Sigmoid colon (tissue), 3 donors: ENCODE measurements at regions not wholly inside any gene's neighbourhood (a gene's known extent, or its start where the extent isn't known, plus 50 kb on each side); places are given as distances from the start of the nearest gene placed in this dataset.

Source experiments
- POLR2A ChIP-seq, 2 donors: fragments of 450-650 bp; IDR thresholded peaks; one replicate each; pipeline ENCODE4 v1.6.1; 2016; ENCODE audit warnings: antibody characterized with exemption in 2 of 2, mild to moderate bottlenecking in 2 of 2, moderate library complexity in 2 of 2
- TF ChIP-seq, protein P1 (sequence below), 4 experiments: fragments of 450-650 bp in 3 of 4; fragments of 200-600 bp in 1 of 4; IDR thresholded peaks; one replicate each; pipeline ENCODE4 v1.5.1; 2016 to 2019; ENCODE audit warnings: antibody characterized with exemption in 4 of 4, mild to moderate bottlenecking in 3 of 4, moderate library complexity in 2 of 4

DNA sequence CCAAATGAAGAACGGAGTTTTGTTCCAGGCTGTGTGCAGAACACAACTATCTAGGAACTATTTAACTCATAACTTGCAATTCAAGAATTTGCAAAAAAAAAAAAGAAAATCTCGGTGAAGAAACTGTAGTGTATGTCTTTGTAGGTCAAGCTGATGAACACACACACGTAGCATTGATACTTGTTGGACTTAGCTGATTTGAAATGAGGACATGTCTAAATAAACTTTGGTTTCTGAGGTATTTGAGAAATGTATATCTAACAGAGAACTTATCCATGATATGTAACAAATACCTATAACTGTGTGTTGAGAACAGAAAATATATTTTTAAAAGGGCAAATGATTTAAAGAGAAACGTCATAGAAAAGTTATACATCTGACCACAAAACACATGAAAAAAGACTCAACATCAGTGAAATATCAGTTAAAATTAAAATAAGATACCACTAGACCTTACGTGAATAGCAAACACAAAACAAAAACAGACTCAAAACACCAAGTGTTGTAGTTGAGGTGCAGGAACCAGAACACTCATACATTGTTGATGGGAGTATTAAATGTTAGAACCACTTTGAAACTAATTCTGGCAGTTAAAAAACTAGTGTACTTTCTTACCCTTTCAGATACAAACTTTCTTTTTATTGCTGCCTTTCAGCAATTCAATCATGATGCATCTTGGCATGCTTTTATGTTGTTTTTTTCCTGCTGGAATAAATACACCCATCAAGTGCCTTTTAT, 1535.8 kb upstream of the PCDH10 start:
- TF ChIP-seq, protein P1, sequence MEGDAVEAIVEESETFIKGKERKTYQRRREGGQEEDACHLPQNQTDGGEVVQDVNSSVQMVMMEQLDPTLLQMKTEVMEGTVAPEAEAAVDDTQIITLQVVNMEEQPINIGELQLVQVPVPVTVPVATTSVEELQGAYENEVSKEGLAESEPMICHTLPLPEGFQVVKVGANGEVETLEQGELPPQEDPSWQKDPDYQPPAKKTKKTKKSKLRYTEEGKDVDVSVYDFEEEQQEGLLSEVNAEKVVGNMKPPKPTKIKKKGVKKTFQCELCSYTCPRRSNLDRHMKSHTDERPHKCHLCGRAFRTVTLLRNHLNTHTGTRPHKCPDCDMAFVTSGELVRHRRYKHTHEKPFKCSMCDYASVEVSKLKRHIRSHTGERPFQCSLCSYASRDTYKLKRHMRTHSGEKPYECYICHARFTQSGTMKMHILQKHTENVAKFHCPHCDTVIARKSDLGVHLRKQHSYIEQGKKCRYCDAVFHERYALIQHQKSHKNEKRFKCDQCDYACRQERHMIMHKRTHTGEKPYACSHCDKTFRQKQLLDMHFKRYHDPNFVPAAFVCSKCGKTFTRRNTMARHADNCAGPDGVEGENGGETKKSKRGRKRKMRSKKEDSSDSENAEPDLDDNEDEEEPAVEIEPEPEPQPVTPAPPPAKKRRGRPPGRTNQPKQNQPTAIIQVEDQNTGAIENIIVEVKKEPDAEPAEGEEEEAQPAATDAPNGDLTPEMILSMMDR (IDR thresholded peaks at IDR 0.05), result no peak
- TF ChIP-seq POLR2A (IDR thresholded peaks at IDR 0.05), result no peak
